Adipocyte (in vitro differentiated cells): ENCODE measurements at regions not wholly inside any gene's neighbourhood (a gene's known extent, or its start where the extent isn't known, plus 50 kb on each side); places are given as distances from the start of the nearest gene placed in this dataset.
"Not testable (repeated sequence)": the region's sequence is repeated elsewhere in the genome, so short reads cannot be mapped to it uniquely, and the experiment has no call there.

Source experiments
- DNase-seq: peaks from one replicate; pipeline ENCODE4 v3.0.0-alpha.2; 2015; ENCODE audit warnings: low read depth
- H3K27me3 ChIP-seq: replicated peaks from 2 replicates; pipeline ENCODE4 v1.7.0; 2013; ENCODE audit warnings: mild to moderate bottlenecking, low read length, moderate library complexity; ENCODE audit not compliant: control insufficient read depth, insufficient read depth
- H3K36me3 ChIP-seq: 2 replicates; pipeline ENCODE4 v1.7.0; 2013; ENCODE audit warnings: low read length, mild to moderate bottlenecking, moderate library complexity; ENCODE audit not compliant: control insufficient read depth, insufficient read depth, severe bottlenecking
- H3K4me1 ChIP-seq: 2 replicates; pipeline ENCODE4 v1.7.0; 2013; ENCODE audit warnings: mild to moderate bottlenecking, low read length, moderate library complexity; ENCODE audit not compliant: control insufficient read depth, insufficient read depth
- H3K4me3 ChIP-seq: 2 replicates; pipeline ENCODE4 v1.7.0; 2013; ENCODE audit warnings: mild to moderate bottlenecking, low read length, moderate library complexity
- H3K9ac ChIP-seq: 2 replicates; pipeline ENCODE4 v1.7.0; 2013; ENCODE audit warnings: mild to moderate bottlenecking, low read length, moderate library complexity
- H3K9me3 ChIP-seq: 2 replicates; pipeline ENCODE4 v1.7.0; 2013; ENCODE audit warnings: mild to moderate bottlenecking, low read length, moderate library complexity; ENCODE audit not compliant: control insufficient read depth

DNA sequence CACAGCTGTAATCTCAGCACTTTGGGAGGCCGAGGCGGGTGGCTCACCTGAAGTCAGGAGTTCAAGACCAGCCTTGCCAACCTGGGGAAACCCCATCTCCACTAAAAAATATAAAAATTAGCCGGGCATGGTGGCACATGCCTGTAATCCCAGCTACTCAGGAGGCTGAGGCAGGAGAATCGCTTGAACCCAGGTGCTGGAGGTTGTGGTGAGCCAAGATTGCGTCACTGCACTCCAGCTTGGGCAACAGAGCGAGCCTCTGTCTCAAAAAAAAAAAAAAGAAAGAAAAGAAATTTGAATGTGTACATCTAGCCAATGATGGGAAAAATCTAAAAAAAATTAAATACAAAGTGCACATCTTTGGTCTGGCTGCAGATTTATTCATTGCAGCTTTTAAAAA is 92.6 kb upstream of the ERRFI1 start:
- not testable (repeated sequence) for H3K4me3 ChIP-seq, H3K27me3 ChIP-seq, DNase-seq, H3K9ac ChIP-seq, H3K36me3 ChIP-seq, H3K9me3 ChIP-seq
- peaks cover 61% of the 10 kb centered on the region for H3K4me1 ChIP-seq

DNA sequence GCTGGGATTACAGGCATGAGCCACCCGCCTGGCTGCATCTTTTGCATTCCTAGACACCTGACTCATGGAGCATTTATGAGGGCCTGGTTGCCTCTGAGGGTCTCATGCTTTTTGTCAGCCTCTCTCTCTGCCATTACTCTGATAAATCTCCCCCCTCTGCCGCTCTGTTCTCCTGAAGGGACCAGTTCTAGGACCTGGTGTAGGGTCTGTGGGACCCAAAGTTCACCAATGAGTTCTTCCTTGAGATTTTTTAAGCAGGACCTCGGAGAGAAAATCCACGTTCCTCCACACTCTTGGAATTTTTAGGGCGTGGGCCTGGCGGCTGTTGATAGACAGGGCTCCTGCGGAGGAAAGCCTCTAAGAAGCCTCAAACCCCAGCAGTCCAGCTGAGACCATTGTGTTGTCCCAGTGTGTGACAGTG is 91.9 kb upstream of the ERRFI1 start:
- Histone ChIP-seq H3K9me3 (no peaks in the 10 kb centered on the region), H3K27me3 (no peaks in the 10 kb centered on the region), H3K4me3 (no peak overlapping the region), H3K9ac (peak overlapping the region; percentile 57), H3K4me1 (peaks cover 65% of the 10 kb centered on the region), H3K36me3 (no peaks in the 10 kb centered on the region)
- DNase-seq: no peak

DNA sequence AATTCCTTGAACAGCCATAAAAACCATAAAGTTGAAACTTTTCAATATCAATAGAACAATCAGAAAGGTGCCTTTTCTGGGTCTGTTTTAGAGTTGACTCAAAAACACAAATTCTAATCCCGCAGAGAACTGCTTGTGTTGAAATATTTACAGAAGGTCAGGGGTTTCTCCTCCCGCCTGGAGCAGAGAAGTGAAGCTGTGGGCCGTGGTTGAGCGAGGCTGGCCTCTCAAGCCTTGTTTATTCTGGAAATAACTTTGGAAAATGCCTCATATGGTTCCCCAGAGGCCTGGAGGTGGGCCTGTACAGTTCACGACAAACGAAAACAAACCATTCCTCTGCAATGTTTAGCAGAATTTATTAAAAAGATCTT is 90.8 kb upstream of the ERRFI1 start:
- DNase-seq: peak; percentile 96
- peak overlapping the region; percentile 78 for H3K9ac ChIP-seq
- no peaks in the 10 kb centered on the region for H3K27me3 ChIP-seq
- no peaks in the 10 kb centered on the region for H3K9me3 ChIP-seq
- H3K36me3 ChIP-seq: no peaks in the 10 kb centered on the region
- H3K4me3 ChIP-seq: peak overlapping the region; percentile 42
- peaks cover 55% of the 10 kb centered on the region for H3K4me1 ChIP-seq

DNA sequence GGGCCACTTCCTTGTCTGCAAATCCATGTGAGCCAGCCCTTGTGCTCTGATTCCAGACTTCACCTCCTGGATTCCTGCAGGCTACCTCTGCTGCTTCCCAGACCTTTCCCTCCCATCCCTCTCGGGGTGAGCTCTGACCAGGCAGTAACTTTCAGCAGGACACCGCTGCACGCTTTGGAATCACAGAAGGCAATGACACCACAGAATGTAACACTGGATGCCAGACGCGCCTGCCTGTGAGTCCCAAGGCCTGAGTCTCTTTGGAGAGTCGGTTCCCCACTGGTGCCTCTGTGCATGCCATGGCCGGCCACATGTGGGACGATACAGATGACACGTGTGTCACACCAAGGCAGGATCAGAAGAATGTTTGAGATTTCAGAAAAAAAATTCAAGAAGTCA is 89.7 kb upstream of the ERRFI1 start:
- DNase-seq: no peak
- H3K36me3 ChIP-seq: no peaks in the 10 kb centered on the region
- H3K4me3 ChIP-seq: no peak overlapping the region
- H3K9me3 ChIP-seq: no peaks in the 10 kb centered on the region
- peaks cover 46% of the 10 kb centered on the region for H3K4me1 ChIP-seq
- H3K27me3 ChIP-seq: no peaks in the 10 kb centered on the region
- no peak overlapping the region for H3K9ac ChIP-seq

DNA sequence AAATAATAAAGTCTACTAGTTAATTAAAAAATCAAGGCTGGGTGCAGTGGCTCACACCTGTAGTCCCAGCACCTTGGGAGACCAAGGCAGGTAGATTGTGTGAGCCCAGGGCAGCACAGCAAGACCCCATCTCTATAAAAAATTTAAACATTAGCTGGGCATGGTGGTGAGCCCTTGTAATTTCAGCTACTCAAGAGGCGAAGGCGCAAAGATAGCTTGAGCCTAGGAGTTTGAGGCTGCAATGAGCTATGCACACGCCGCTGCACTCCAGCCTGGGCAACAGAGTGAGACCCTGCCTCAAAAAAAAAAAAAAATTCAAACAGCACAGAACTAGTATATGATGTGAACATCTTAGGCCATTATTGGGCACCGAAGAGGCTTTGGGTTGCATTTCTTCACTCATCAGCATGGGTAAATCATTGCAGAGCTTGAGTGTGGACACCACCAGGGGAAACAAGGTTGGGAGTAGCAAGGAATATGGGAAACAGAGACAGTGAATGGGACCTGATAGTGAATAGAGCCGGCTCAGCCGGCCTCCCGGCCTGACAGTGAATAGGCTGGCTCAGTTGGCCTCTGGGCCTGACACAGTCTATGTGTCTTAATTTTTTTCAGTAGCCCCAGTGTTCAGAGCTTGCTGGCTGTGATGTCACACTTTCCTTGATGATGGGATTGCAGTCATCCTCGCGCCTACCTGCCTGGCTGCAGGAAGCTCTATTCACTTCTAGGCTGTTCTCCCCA is 89.1 kb upstream of the ERRFI1 start:
- no peak overlapping the region for H3K4me3 ChIP-seq
- H3K36me3 ChIP-seq: no peaks in the 10 kb centered on the region
- no peaks in the 10 kb centered on the region for H3K9me3 ChIP-seq
- no peak for DNase-seq
- H3K4me1 ChIP-seq: peaks cover 41% of the 10 kb centered on the region
- H3K9ac ChIP-seq: no peak overlapping the region
- H3K27me3 ChIP-seq: no peaks in the 10 kb centered on the region

DNA sequence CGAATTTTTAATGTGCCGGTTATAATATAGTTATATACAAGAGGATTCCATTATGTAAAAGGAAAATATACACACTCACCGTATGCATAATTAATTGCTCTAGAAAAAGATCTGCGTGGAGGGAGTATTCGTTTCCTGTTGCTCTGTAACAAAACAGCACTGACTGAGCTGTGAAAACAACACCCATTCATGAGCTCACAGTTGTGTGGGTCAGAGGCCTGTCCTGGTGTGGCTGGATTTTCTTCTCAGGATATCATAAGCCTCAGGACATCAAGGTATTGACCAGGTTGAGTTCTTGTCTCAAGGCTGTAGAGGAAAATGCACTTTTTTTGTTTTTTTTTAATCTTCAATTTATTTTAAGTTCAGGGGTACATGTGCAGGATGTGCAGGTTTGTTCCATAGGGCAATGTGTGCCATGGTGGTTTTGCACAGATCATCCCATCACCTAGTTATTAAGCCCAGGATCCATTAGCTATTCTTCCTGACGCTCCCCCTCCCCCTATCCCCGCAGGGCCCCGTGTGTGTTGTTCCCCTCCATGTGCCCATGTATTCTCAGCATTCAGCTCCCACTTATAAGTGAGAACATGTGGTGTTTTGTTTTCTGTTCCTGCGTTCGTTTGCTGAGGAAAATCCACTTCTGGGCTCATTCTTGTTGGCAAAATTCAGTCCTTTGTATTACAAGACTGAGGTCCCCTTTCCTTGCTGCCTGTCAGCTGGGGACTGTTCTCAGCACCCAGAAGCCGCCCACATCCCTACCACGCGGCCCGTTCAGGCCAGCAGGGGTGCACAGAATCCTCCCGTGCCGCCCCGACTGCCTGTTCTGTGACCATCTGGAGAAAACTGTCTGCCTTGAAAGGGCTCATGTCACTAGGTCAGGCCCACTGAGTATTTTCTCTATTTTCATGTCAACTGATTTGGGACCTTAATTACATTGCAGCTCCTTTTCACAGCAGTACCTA is 87.4 kb upstream of the ERRFI1 start:
- no peaks in the 10 kb centered on the region for H3K27me3 ChIP-seq
- no peak overlapping the region for H3K4me3 ChIP-seq
- no peak for DNase-seq
- no peaks in the 10 kb centered on the region for H3K9me3 ChIP-seq
- peaks cover 38% of the 10 kb centered on the region for H3K4me1 ChIP-seq
- H3K9ac ChIP-seq: peak overlapping the region; percentile 48
- no peaks in the 10 kb centered on the region for H3K36me3 ChIP-seq

DNA sequence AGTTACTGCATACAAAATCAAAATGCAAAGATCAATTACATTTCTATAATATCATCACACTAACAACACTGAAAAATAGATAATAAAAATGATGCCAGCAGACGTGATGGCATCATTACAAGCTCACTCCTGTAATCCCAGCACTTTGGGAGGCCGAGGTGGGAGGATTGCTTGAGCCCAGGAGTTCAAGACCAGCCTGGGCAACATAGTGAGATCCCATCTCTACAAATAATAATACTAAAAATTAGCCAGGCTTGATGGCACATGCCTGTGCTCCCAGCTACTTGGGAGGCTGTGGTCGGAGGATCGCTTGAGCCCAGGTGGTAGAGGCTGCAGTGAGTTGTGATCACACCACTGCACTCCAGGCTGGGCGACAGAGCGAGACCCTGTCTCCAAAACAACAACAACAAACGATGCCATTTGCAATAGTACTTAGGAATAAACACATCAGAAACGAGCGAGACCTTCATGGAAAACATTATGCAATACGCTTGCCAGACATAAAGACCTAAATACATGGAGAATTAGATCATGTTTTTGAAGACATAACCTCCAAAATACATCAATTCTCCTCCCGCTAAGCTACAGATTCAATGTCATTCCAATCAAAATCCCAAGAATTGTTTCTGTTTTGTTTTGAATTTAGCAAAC is 86.6 kb upstream of the ERRFI1 start:
- no peak for DNase-seq
- Histone ChIP-seq H3K9ac (no peak overlapping the region), H3K9me3 (no peaks in the 10 kb centered on the region), H3K36me3 (no peaks in the 10 kb centered on the region), H3K4me3 (no peak overlapping the region), H3K4me1 (peaks cover 30% of the 10 kb centered on the region), H3K27me3 (no peaks in the 10 kb centered on the region)

DNA sequence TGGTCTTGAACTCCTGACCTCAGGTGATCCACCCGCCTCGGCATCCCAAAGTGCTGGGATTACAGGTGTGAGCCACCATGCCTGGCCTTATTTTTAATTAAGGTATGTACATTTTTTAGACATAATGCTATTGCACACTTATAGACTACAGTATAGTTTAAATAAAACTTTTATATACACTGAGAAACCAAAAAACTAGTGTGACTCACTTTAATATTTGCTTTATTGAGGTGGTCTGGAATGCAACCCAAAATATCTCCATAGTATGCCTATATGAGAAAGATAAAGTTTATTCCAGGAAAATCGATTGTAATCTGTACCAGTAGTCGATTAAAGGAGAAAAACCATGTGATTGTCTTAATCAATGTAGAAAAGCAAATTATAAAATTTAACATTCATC is 85.5 kb upstream of the ERRFI1 start:
- Histone ChIP-seq H3K4me1 (peaks cover 20% of the 10 kb centered on the region), H3K36me3 (no peaks in the 10 kb centered on the region), H3K4me3 (no peak overlapping the region), H3K27me3 (no peaks in the 10 kb centered on the region), H3K9me3 (no peaks in the 10 kb centered on the region), H3K9ac (no peak overlapping the region)
- no peak for DNase-seq

DNA sequence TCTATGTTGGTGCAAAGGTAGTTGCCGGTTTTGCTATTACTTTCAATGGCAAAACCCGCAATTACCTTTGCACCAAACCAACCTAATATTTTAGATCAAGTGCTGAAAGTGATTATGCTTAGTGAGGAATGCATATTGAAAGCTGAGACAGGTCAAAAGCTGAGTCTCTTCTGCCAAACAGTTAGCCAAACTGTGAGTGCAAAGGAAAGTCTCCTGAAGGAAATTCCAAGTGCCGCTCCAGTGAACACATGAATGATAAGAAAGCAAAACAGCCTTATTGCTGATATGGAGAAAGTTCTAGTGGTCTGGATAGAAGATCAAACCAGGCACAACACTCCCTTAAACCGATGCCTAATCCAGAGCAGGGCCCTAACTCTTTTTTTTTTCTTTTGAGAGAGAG is 83.1 kb upstream of the ERRFI1 start:
- no peaks in the 10 kb centered on the region for H3K27me3 ChIP-seq
- DNase-seq: no peak
- H3K36me3 ChIP-seq: no peaks in the 10 kb centered on the region
- H3K4me3 ChIP-seq: no peak overlapping the region
- H3K9me3 ChIP-seq: no peaks in the 10 kb centered on the region
- peaks cover 5% of the 10 kb centered on the region for H3K4me1 ChIP-seq
- no peak overlapping the region for H3K9ac ChIP-seq

DNA sequence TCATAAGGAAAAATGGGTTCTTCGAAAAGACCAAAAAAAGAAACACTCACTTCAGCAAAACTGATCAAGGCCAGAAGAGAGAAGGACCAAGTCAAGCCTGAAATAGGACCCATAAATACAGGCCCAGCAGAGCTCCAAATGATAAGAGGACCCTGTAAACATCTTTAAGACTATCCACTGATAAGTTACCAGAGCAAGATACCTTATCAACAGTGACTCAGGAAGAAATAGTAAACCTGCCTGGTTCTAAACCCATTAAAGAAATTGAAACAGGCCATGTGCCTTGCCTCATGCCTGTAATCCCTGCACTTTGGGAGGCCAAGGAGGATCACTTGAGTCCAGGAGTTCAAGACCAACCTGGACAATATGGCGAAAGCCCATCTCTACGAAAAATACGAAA is 81.8 kb upstream of the ERRFI1 start:
- Histone ChIP-seq H3K9ac (no peak overlapping the region), H3K36me3 (no peaks in the 10 kb centered on the region), H3K4me1 (peaks cover 3% of the 10 kb centered on the region), H3K4me3 (no peak overlapping the region), H3K27me3 (no peaks in the 10 kb centered on the region), H3K9me3 (no peaks in the 10 kb centered on the region)
- DNase-seq: no peak
